ENCODE measurements at regions not wholly inside any gene's neighbourhood (a gene's known extent, or its start where the extent isn't known, plus 50 kb on each side); places are given as distances from the start of the nearest gene placed in this dataset.

GRCh38 chr6:170114187-170114945 lies 176.5 kb downstream of the DLL1 start:
- no peak for TF ChIP-seq CTCF (IDR thresholded peaks at IDR 0.05)
- TF ChIP-seq POLR2A (IDR thresholded peaks at IDR 0.05): no peak

Data from body of pancreas (tissue), 4 donors.